H1 (cell line): ENCODE measurements at regions not wholly inside any gene's neighbourhood (a gene's known extent, or its start where the extent isn't known, plus 50 kb on each side); places are given as distances from the start of the nearest gene placed in this dataset.

Experiments used
- CTCF ChIA-PET: fragments of 300-600 bp; sonication (Branson Sonifier 250); formaldehyde crosslinking; loops from one replicate; lab custom pipeline; 2021; ENCODE audit not compliant: partially characterized antibody; lab: Charles Lee
- POLR2A ChIA-PET: fragments of 300-600 bp; sonication (Branson Sonifier 250); formaldehyde crosslinking; loops from one replicate; lab custom pipeline; 2021; ENCODE audit warnings: inconsistent platforms; ENCODE audit not compliant: partially characterized antibody; lab: Charles Lee
- DNase-seq, 2 experiments: peaks; one replicate each; pipeline versions ENCODE4 v3.0.0 to v3.0.0-alpha.2; 2010 to 2022; ENCODE audit warnings: low spot score in 2 of 2, low read depth in 1 of 2, mixed read lengths in 1 of 2
- FAIRE-seq: peaks from 2 replicates; lab custom pipeline; 2011; peaks lifted over from hg19 to GRCh38; lab: Jason Lieb, UNC
- H2AFZ ChIP-seq: 2 replicates; pipeline ENCODE4 v1.8.1; 2012; ENCODE audit warnings: low read length, inconsistent platforms
- H2AK5ac ChIP-seq: 2 replicates; pipeline ENCODE4 v1.6.1; 2013; ENCODE audit warnings: low read depth, low read length
- H2BK120ac ChIP-seq: replicated peaks from 2 replicates; pipeline ENCODE3; 2013; ENCODE audit warnings: low read depth, low read length, inconsistent platforms
- H2BK12ac ChIP-seq: 2 replicates; pipeline ENCODE4 v1.6.1; 2013; ENCODE audit warnings: low read depth, low read length
- H2BK15ac ChIP-seq: 2 replicates; pipeline ENCODE4 v1.6.1; 2013; ENCODE audit warnings: low read length
- H2BK20ac ChIP-seq: 2 replicates; pipeline ENCODE4 v1.6.1; 2013; ENCODE audit warnings: low read length
- H2BK5ac ChIP-seq: 2 replicates; pipeline ENCODE4 v1.6.1; 2013; ENCODE audit warnings: low read depth, low read length
- H3K14ac ChIP-seq: 2 replicates; pipeline ENCODE4 v1.6.1; 2013; ENCODE audit warnings: inconsistent platforms; ENCODE audit not compliant: insufficient read length
- H3K18ac ChIP-seq: 2 replicates; pipeline ENCODE4 v1.6.1; 2013; ENCODE audit warnings: low read length; ENCODE audit errors: extremely low read depth
- H3K23ac ChIP-seq: 2 replicates; pipeline ENCODE4 v1.6.1; 2013; ENCODE audit warnings: inconsistent platforms; ENCODE audit not compliant: insufficient read length
- H3K23me2 ChIP-seq: 2 replicates; pipeline ENCODE4 v1.6.1; 2013; ENCODE audit warnings: low read depth, low read length
- H3K27ac ChIP-seq: 2 replicates; pipeline ENCODE4 v1.6.1; 2011; ENCODE audit warnings: low read depth, low read length, inconsistent platforms
- H3K27me3 ChIP-seq, 4 experiments: replicated peaks in 1 of 4; 1 replicate in 1 of 4; 2 replicates in 3 of 4; pipeline versions ENCODE4 v1.6.1 to v1.8.1; 2011 to 2013; ENCODE audit warnings: low read length in 3 of 4, mild to moderate bottlenecking in 3 of 4, inconsistent platforms in 2 of 4, mixed read lengths in 2 of 4, moderate library complexity in 1 of 4; ENCODE audit not compliant: control insufficient read depth in 3 of 4, insufficient read depth in 3 of 4; ENCODE audit errors: extremely low read depth in 1 of 4
- H3K36me3 ChIP-seq, 4 experiments: 2 replicates each; pipeline versions ENCODE4 v1.6.1 to v1.8.1; 2011 to 2013; ENCODE audit warnings: mild to moderate bottlenecking in 4 of 4, low read length in 3 of 4, moderate library complexity in 2 of 4, control low read depth in 1 of 4, inconsistent platforms in 1 of 4; ENCODE audit not compliant: insufficient read depth in 4 of 4, control insufficient read depth in 2 of 4
- H3K4ac ChIP-seq: replicated peaks from 2 replicates; pipeline ENCODE3; 2013; ENCODE audit warnings: low read length, low read depth, mixed read lengths, inconsistent platforms; ENCODE audit not compliant: insufficient read length
- H3K4me1 ChIP-seq, 4 experiments: replicated peaks in 1 of 4; 1 replicate in 1 of 4; 2 replicates in 3 of 4; pipeline versions ENCODE4 v1.6.1 to v1.8.1; 2011 to 2013; ENCODE audit warnings: low read length in 3 of 4, inconsistent platforms in 2 of 4, mixed read lengths in 1 of 4; ENCODE audit not compliant: insufficient read depth in 4 of 4, control insufficient read depth in 3 of 4
- H3K4me2 ChIP-seq, 2 experiments: 2 replicates each; pipeline versions ENCODE4 v1.6.1 to v1.8.1; 2011 to 2013; ENCODE audit warnings: low read depth in 2 of 2, low read length in 2 of 2, control low read depth in 1 of 2, inconsistent platforms in 1 of 2, mild to moderate bottlenecking in 1 of 2; ENCODE audit not compliant: insufficient read depth in 1 of 2
- H3K4me3 ChIP-seq, 4 experiments: fragments of 200-600, 300-600 bp in 1 of 4; sonication (generic), shearing (Covaris generic), sonication (Bioruptor Twin) in 1 of 4; 2 replicates each; pipeline versions ENCODE4 v1.5.1 to v1.8.1; 2011 to 2016; ENCODE audit warnings: low read length in 4 of 4, low read depth in 3 of 4, control low read depth in 2 of 4, inconsistent platforms in 2 of 4, mild to moderate bottlenecking in 2 of 4, mixed read lengths in 1 of 4, moderate library complexity in 1 of 4; ENCODE audit not compliant: insufficient read depth in 2 of 4; ENCODE audit errors: extremely low read depth in 1 of 4
- H3K56ac ChIP-seq: replicated peaks from 2 replicates; pipeline ENCODE3; 2013; ENCODE audit warnings: low read depth, mild to moderate bottlenecking, mixed read lengths, low read length, inconsistent platforms; ENCODE audit not compliant: insufficient read length
- H3K79me1 ChIP-seq: 2 replicates; pipeline ENCODE4 v1.6.1; 2013; ENCODE audit warnings: low read depth, low read length, control low read depth
- H3K79me2 ChIP-seq, 2 experiments: 2 replicates each; pipeline versions ENCODE4 v1.6.1 to v1.8.1; 2012 to 2013; ENCODE audit warnings: low read length in 2 of 2, mild to moderate bottlenecking in 2 of 2, inconsistent platforms in 1 of 2; ENCODE audit not compliant: insufficient read depth in 2 of 2, control insufficient read depth in 1 of 2
- H3K9ac ChIP-seq, 4 experiments: replicated peaks in 1 of 4; 1 replicate in 1 of 4; 2 replicates in 3 of 4; pipeline versions ENCODE4 v1.6.1 to v1.8.1; 2011 to 2013; ENCODE audit warnings: low read depth in 3 of 4, low read length in 3 of 4, control low read depth in 2 of 4, mild to moderate bottlenecking in 2 of 4, moderate library complexity in 2 of 4, inconsistent platforms in 1 of 4; ENCODE audit errors: extremely low read depth in 1 of 4
- H3K9me3 ChIP-seq, 2 experiments: 2 replicates each; pipeline versions ENCODE4 v1.6.1 to v1.8.1; 2012 to 2013; ENCODE audit warnings: mild to moderate bottlenecking in 2 of 2, moderate library complexity in 2 of 2, control low read depth in 1 of 2, inconsistent platforms in 1 of 2, low read depth in 1 of 2, low read length in 1 of 2, mixed read lengths in 1 of 2; ENCODE audit not compliant: insufficient read depth in 2 of 2
- H4K20me1 ChIP-seq, 2 experiments: replicated peaks in 1 of 2; 2 replicates each; pipeline versions ENCODE3 to v1.8.1; 2011 to 2013; ENCODE audit warnings: inconsistent platforms in 2 of 2, low read length in 2 of 2, mild to moderate bottlenecking in 1 of 2; ENCODE audit not compliant: insufficient read depth in 2 of 2, control insufficient read depth in 1 of 2
- H4K5ac ChIP-seq: 2 replicates; pipeline ENCODE4 v1.6.1; 2013; ENCODE audit warnings: low read length, low read depth, mixed read lengths, inconsistent platforms; ENCODE audit not compliant: insufficient read length
- H4K8ac ChIP-seq: 2 replicates; pipeline ENCODE4 v1.8.0; 2013; ENCODE audit warnings: mild to moderate bottlenecking, moderate library complexity, low read length, inconsistent platforms; ENCODE audit not compliant: insufficient read depth; ENCODE audit errors: extremely low read depth
- H4K91ac ChIP-seq: replicated peaks from 2 replicates; pipeline ENCODE3; 2013; ENCODE audit warnings: low read length, mixed read lengths, inconsistent platforms; ENCODE audit not compliant: insufficient read length
- BCL11A ChIP-seq, 2 experiments: IDR thresholded peaks; one replicate each; pipeline ENCODE4 v1.6.1; 2011; ENCODE audit warnings: low read depth in 2 of 2, low read length in 2 of 2, mild to moderate bottlenecking in 2 of 2
- CTBP2 ChIP-seq: IDR thresholded peaks from 2 replicates; pipeline ENCODE4 v1.7.0; 2011; ENCODE audit warnings: borderline replicate concordance, mild to moderate bottlenecking, moderate library complexity, mixed read lengths, low read length; ENCODE audit not compliant: insufficient read depth, insufficient read length
- NANOG ChIP-seq: IDR thresholded peaks from 2 replicates; pipeline ENCODE4 v1.6.1; 2011; ENCODE audit warnings: low read length, low read depth, mild to moderate bottlenecking, inconsistent platforms; ENCODE audit not compliant: insufficient read depth, poor library complexity, severe bottlenecking
- RFX5 ChIP-seq: IDR thresholded peaks from 2 replicates; pipeline ENCODE4 v1.6.1; 2011; ENCODE audit warnings: low read depth, low read length, improper control_type of control experiment, borderline replicate concordance
- RNF2 ChIP-seq: fragments of 200-900, 300-1000 bp; sonication (generic); IDR thresholded peaks from 2 replicates; pipeline ENCODE4 v1.7.1; 2016; ENCODE audit warnings: borderline replicate concordance, low read depth, mild to moderate bottlenecking, antibody characterized with exemption, low read length; ENCODE audit not compliant: poor library complexity, severe bottlenecking; ENCODE audit errors: missing control alignments
- WGBS, 2 experiments: shearing (Covaris generic) in 1 of 2; methylation state at CpG; one replicate each; pipeline versions ENCODE4 v1.1.6 to v1.1.7; 2013 to 2015; ENCODE audit warnings: low lambda C conversion rate in 2 of 2, mixed read lengths in 2 of 2, inconsistent platforms in 1 of 2, low coverage in 1 of 2, missing lambda C conversion rate in 1 of 2; ENCODE audit not compliant: insufficient replicate concordance in 2 of 2, insufficient coverage in 1 of 2, insufficient read length in 1 of 2; ENCODE audit errors: extremely low coverage in 1 of 2, missing lambda C conversion rate in 1 of 2; 5-methylcytosine and 5-hydroxymethylcytosine counted together

GRCh38 chr7:25444991-25445390 lies 216.7 kb upstream of the NPVF start:
- Histone ChIP-seq H2BK15ac (no peak overlapping the region), H3K23ac (no peak overlapping the region), H3K36me3 (no peaks in the 10 kb centered on the region), H3K79me2 (no peaks in the 10 kb centered on the region), H3K56ac (no peak overlapping the region), H3K4me3 (no peak overlapping the region), H3K4me2 (no peak overlapping the region), H3K79me1 (no peaks in the 10 kb centered on the region), H3K23me2 (no peaks in the 10 kb centered on the region), H3K9me3 (0 out of 4 replicates have a peak, but pooled peaks cover 0 to 5% of the 10 kb centered on the region in 2 experiments), H2BK5ac (no peak overlapping the region), H4K20me1 (no peaks in the 10 kb centered on the region), H3K14ac (no peak overlapping the region), H3K27me3 (no peaks in the 10 kb centered on the region), H3K4me1 (no peaks in the 10 kb centered on the region), H2BK12ac (no peak overlapping the region), H2BK20ac (no peak overlapping the region), H3K9ac (no peak overlapping the region), H2AK5ac (no peak overlapping the region), H3K4ac (no peak overlapping the region), H4K91ac (no peak overlapping the region), H2BK120ac (no peak overlapping the region), H4K5ac (no peak overlapping the region), H2AFZ (no peak overlapping the region), H4K8ac (no peak overlapping the region), H3K27ac (no peak overlapping the region), H3K18ac (no peak overlapping the region)
- DNase-seq: no peak
- CTCF ChIA-PET: interaction anchor here (1.6 kb wide), 1 partner anchor 12 kb away, joined by 5 read pairs; no protein-coding TSS in a partner anchor
- POLR2A ChIA-PET: no interaction called here
- 100% methylated on average over 1 of the region's 1 CpG; no CpG with 5 or more reads in 1 of the 2 experiments for WGBS, 2 experiments
- no peak for FAIRE-seq
- no peak for TF ChIP-seq RFX5
- TF ChIP-seq CTBP2: no peak
- TF ChIP-seq NANOG: no peak
- TF ChIP-seq BCL11A (IDR thresholded peaks at IDR 0.05; ENCODE audit: low read depth in 2 of 2, low read length in 2 of 2): no peak
- no peak for TF ChIP-seq RNF2
